Stimulated activated CD8-positive, alpha-beta memory T cell treated with anti-CD3 and anti-CD28 coated beads, Interleukin-7, amount 100 ng/mL, for 24 hours (primary cell): ENCODE measurements at regions not wholly inside any gene's neighbourhood (a gene's known extent, or its start where the extent isn't known, plus 50 kb on each side); places are given as distances from the start of the nearest gene placed in this dataset.

Experiments used
- DNase-seq: peaks from one replicate; pipeline ENCODE4 v3.0.0-alpha.2; 2020; ENCODE audit warnings: low read depth

DNA sequence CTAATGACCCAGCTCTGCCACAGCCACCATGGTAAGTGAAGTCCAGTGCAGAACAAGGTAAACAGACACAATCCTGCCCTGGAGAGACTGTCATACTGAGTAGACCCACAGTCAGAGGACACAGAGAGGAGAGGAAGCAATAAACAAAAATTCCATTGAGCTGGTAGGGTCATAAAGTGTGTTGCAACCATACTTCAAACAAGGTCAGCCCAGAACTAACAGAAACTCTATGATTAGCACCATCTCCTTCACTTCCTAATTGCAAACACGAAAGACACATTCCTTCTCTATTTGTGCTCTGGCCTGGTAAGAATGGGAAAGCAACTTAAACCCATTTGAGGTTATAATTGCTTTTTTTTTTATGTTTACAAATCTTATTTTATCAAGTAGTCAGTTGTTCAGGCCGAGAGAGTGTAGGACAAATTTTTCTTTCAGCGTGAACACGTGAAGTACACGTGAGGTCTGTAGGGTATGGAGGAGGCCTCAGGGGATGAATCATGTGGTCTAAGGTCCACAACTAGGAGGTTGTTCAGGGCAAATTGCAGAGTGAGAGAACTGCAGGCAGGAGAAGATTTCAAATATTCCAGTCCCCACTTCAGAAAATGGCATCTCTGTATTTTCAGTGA is 71.4 kb upstream of the GLS start:
- no peak for DNase-seq

DNA sequence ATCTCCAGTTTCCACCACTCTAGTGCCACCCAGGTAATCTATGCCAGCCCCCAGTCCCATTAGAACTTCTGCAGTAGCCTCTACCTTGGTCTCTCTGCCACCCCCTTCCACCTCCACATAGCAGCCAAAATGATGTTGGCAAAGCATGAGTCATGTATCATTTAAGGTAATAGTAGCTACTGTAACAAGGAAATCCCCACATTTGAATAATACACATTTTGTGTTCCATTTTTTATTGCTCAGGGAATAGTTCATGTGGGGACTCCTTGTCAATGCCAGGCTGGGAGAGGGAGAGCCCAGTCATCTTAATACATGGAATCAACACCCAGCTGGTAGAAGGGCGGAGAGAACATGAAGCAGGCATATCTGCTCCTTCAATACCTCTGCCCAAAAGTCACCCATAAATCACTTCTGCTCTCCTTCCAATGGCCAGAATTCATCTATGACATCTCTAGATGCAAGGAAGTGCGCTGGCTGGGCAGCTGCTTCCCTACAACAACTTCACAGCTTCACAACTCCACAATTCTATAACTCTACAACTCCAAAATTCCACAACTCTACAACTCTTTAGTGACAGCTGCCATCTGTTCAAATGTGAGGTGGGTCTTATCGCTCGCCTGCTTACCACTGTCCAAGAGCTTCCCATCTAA is 70.6 kb upstream of the GLS start:
- DNase-seq = no peak

DNA sequence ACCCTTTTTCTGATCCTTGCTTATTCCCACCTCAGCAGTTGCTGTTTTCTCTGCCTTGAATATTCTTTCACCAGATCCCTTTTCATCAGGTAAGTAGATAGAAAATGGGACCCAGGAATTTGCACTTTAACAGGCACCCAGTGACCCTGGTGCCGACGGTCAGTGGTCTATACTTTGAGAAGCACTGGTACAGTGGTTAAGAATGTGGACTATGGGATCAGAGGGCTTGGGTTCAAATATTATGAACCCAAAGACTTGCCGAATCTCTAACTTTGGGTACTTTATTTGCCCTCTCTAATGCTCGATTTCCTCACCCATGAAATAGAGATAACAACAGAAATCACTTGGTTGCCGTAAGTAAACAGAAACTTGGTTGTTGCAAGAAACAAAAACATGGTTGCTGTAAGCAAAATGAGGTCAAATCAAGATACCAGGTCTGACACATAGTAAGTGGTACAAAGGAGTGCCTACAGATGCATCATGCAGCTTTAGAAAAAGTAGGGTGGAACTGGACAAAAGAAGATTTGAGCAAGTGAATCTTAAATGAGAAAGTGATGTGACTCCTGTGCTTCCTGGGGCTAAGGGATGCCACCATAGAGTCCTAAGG is 69.5 kb upstream of the GLS start:
- no peak for DNase-seq

DNA sequence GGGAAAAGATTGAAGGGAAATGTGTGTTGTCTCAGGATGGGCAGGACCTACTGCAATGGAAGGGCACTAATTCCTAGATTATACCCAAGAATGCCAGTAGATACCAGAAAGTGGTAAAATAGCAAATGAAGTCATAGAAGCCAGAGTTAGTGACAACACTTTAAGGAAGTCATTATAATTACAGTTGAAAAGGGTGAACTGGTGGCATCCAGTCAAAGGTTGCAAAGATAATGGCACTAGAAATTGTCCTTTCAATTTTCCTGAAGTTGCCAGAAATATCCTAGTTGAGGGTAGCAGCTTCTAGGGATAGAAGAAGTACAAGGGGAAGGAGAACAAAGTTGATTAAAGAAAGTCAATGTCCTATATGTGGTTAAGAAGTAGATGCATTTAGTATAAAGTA is 68.8 kb upstream of the GLS start:
- no peak for DNase-seq

DNA sequence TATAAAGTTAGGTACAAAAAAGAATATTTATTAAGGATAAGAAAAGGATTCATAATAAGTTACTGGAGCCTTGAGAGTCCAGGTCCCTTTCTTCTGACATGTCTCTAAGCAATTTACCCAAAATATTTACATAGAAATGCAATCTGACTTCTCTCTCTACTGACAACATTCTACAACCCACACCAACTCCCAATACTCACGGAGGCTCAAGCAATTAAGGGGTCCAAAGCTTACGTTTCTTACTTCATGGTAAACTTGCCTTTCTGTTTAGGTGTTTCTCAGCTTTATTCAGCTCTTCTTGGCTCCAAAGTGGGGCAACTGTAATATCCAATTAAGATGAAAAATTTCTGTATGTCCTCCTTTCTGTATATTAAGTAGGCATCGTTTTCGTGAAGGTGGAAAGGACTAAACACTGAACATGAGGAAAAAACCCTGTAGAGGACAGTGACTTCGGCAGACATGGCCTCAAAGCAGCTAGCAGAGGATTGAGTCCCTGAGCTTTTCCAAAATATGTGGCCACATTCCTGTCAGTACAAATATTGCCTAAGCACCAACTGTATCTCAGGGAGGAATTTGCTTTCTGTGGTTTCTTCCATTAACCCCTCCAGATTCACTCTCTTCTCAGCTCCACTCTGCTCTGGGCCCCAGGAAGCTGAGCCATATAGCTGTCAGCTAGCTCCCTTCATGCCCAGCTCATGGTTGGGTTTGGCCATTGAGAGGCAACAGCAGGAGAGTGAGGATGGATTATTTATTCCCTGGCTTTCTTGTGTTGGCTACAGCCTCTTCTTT is 67.9 kb upstream of the GLS start:
- DNase-seq = no peak

DNA sequence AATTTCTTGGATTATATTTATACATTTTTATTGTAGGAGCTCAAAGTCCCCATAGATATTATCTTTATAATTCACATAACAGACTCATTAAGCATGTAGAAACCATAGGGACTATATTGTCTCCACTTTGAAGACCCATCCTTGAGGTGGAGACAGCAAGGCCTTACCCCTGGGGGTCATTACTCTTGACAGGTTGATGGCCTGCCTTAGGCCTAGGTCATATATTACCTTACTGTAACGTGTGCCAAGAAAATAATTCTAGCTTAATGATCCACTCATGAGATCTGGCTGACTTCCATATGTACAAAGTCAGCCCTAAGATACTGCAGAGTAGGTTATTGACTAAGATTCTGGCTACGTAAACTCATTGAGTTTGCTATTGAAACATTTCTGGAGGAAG is 65.4 kb upstream of the GLS start:
- no peak for DNase-seq

DNA sequence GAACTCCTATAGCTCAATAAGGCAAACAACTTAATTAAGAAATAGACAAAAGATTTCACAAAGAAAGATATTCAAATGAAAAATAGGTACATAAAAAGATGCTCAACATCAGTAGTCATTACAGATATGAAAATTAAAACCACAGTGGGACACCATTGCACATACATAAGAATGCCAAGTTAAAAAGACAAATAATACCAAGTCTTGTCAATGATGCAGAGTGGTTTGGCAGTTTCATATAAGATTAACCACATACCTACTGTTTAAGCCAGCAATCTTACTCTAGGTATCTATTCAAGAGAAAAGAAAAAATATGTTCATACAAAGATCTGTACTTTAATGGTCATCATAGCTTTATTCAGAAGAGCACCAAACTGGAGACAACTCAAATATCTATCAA is 63.5 kb upstream of the GLS start:
- DNase-seq = no peak

DNA sequence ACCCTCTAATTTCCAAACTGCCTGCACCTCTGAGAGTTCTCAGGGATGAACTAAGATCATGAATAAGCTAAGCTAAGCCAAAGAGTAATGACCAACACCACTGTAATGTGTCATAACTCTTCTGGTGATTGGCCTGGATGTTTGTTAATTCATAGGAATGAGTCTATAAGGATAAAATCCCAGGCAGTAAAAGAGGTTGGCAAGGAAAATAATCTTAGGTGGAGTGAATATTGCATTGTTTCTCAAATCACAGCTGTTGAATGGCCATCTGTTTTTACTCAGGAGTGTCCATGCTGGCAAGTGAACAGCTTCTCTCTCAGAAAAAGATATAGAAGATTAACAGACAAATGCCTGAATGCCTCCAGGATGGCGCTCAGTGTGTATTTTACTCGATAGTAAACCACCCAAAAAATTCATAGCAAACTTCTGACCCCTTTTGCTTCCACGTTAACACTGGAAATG is 60.8 kb upstream of the GLS start:
- no peak for DNase-seq

DNA sequence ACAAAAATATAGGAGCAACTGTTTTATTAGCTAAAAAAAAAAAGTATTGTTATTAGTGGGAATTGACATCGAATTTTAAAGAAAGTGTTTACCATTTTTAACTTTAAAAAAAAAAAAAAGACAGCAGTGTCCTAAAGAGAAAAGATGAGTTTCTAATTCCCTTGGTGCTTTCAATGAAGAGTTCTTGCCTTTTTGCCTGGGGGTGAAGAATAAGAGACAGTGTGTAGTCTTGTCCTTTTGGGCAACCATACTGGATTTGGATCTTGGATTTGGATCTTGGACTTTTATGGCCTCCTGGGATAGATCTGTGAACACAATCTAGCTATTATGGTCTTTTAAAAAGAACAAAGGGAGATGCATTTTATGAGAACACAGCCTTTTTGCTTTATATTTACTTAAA is 60.2 kb upstream of the GLS start:
- no peak for DNase-seq

DNA sequence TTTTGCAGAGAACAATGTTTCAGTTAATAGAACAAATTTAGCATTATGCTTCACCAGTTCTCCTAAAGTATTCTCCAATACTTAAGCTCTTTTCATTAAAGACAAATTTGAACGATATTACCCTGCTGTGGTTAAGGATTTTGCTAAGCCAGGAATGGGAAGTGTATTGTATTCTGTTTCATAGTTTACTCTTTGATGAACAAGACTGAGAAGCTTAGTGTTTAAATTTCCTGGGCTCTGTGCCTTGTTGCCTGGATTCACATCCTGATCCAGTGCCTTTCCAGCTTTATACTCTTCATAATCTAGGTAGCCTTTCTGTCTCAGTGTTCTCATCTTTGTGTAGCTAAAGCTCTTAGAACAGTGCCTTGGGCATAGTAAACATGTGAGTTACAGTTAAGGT is 58.6 kb upstream of the GLS start:
- DNase-seq = no peak

DNA sequence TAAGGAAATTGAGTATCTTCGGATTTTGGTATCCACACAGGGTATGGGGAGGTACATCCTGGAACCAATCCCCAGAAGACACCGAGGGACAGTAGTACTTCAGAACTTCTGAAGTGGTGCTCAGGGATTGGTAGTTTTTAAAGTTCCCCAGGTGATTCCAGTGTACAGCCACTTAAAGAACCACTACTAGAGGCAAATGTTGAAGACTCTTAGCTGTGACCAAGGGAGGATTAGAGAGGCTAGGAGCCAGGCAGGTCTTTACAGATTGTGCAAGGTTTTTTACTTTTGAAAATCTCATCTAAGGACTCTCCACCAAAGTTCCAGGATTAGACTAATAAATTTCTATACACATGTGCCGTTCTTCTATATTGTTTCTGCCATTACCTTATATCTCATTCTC is 52.9 kb upstream of the GLS start:
- DNase-seq = no peak

DNA sequence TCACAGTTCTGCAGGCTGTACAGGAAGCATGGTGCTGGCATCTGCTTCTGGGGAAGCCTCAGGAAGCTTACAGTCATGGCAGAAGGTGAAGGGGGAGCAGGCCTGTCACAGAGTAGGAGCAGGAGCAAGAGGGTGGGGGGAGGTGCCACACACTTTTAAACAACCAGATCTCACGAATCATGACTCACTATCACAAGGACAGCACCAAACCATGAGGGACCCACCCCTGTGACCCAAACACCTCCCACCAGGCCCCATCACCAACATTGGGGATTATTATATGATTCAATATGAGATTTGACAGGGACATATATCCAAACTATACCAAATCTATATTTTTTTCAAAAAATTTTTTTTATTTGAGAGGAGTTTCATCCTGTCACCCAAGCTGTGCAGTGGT is 51.0 kb upstream of the GLS start:
- DNase-seq = no peak
